ENCODE measurements at regions not wholly inside any gene's neighbourhood (a gene's known extent, or its start where the extent isn't known, plus 50 kb on each side); places are given as distances from the start of the nearest gene placed in this dataset.

DNA sequence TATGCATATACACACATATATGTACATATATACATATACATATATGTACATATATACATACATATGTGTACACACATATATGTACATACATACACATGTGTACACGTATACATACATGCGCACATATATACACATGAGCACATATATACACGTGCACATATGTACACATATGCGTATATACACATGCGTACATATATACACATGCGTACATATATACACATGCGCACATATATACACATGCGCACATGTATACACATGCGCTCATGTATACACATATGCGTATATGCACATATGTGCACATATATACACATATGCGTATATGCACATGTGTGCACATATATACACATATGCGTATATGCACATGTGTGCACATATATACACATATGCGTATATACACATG, 353.0 kb downstream of the EDEM1 start:
- TF ChIP-seq ISL1 (CRISPR knock-in tag; IDR thresholded peaks at IDR 0.05) (no peak), OSR1 (CRISPR knock-in tag; IDR thresholded peaks at IDR 0.05) (no peak), TOX (CRISPR knock-in tag; IDR thresholded peaks at IDR 0.05; ENCODE audit: borderline replicate concordance) (no peak), ZFP3 (CRISPR knock-in tag; IDR thresholded peaks at IDR 0.05) (no peak), ZC3H10 (CRISPR knock-in tag; IDR thresholded peaks at IDR 0.05) (no peak), ZNF565 (CRISPR knock-in tag; conservative IDR thresholded peaks at IDR 0.05; ENCODE audit: low read depth) (no peak)
- TF ChIP-seq, protein P1, sequence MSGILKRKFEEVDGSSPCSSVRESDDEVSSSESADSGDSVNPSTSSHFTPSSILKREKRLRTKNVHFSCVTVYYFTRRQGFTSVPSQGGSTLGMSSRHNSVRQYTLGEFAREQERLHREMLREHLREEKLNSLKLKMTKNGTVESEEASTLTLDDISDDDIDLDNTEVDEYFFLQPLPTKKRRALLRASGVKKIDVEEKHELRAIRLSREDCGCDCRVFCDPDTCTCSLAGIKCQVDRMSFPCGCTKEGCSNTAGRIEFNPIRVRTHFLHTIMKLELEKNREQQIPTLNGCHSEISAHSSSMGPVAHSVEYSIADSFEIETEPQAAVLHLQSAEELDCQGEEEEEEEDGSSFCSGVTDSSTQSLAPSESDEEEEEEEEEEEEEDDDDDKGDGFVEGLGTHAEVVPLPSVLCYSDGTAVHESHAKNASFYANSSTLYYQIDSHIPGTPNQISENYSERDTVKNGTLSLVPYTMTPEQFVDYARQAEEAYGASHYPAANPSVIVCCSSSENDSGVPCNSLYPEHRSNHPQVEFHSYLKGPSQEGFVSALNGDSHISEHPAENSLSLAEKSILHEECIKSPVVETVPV (CRISPR knock-in tag; IDR thresholded peaks at IDR 0.05): no peak
- no peak for ATAC-seq

DNA sequence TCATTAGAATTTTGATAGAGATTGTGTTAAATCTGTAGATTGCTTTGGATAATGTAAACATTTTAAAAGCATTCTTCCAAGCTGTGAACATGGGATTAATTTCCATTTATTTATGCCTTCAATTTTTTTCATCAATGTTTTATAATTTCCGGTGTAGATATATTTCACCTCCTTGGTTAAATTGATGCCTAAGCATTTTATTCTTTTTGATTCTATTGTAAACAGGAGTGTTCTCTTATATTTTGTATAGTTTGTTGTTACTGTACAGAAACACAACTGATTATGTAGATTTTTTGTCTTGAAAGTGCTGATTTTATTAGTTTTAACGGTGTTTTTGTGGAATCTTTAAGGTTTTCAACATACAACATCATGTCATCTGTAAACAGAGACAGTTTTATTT, 355.0 kb downstream of the EDEM1 start:
- ATAC-seq: no peak
- TF ChIP-seq SNAI2 (CRISPR knock-in tag; IDR thresholded peaks at IDR 0.05): no peak

DNA sequence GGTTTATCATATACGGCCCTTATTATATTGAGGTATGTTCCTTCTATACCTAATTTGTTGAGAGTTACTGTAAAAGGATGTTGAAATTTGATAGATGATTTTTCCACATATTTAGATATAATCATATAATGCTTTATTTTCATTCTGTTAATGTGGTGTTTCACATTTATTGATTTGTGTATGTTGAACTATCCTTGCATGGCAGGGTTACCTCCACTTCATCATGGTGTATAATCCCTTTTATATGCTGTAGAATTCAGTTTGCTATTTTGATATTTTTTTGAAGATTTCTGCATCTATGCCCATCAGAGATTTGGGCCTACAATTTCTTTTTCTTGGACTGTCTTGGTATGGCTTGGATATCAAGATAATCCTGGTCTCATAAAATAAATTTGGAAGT, 355.5 kb downstream of the EDEM1 start:
- TF ChIP-seq PPARA (CRISPR knock-in tag; IDR thresholded peaks at IDR 0.05; ENCODE audit: borderline replicate concordance): no peak
- TF ChIP-seq ZFP30 (CRISPR knock-in tag; IDR thresholded peaks at IDR 0.05): no peak
- no peak for TF ChIP-seq ESRRG (CRISPR knock-in tag; IDR thresholded peaks at IDR 0.05)
- TF ChIP-seq ZFP3 (CRISPR knock-in tag; IDR thresholded peaks at IDR 0.05): no peak
- TF ChIP-seq ZNF8 (CRISPR knock-in tag; IDR thresholded peaks at IDR 0.05): no peak
- no peak for TF ChIP-seq GLIS3 (CRISPR knock-in tag; IDR thresholded peaks at IDR 0.05)
- TF ChIP-seq RARB (CRISPR knock-in tag; IDR thresholded peaks at IDR 0.05): no peak
- no peak for TF ChIP-seq OSR1 (CRISPR knock-in tag; IDR thresholded peaks at IDR 0.05)
- ATAC-seq: no peak

DNA sequence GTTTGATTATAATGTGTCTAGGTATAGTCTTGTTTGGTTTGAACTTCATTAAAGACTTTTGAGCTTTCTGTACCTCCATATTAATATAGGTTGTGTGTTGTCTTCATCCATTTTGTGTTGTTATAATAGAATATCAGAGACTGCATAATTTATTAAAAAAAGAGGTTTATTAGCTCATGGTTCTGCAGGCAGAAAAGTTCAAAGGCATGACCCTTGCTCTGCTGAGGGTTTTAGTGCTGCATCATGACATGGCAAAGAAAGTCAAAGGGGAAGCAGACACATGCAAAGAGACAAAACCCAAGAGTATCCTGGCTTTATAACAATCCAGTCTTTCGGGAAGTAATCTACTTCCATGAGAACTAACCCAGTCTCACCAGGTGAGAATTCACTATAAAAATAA, 358.2 kb downstream of the EDEM1 start:
- ATAC-seq: no peak
- TF ChIP-seq RARB (CRISPR knock-in tag; IDR thresholded peaks at IDR 0.05) (no peak), BACH2 (CRISPR knock-in tag; IDR thresholded peaks at IDR 0.05; ENCODE audit: borderline replicate concordance) (no peak), ZNF565 (CRISPR knock-in tag; conservative IDR thresholded peaks at IDR 0.05; ENCODE audit: low read depth) (no peak), ESRRG (CRISPR knock-in tag; IDR thresholded peaks at IDR 0.05) (no peak), ARNTL (CRISPR knock-in tag; IDR thresholded peaks at IDR 0.05; ENCODE audit: borderline replicate concordance, low read depth) (no peak), TCF4 (CRISPR knock-in tag; IDR thresholded peaks at IDR 0.05; ENCODE audit: borderline replicate concordance) (no peak), ZC3H10 (CRISPR knock-in tag; IDR thresholded peaks at IDR 0.05) (no peak)
- TF ChIP-seq, protein P2, sequence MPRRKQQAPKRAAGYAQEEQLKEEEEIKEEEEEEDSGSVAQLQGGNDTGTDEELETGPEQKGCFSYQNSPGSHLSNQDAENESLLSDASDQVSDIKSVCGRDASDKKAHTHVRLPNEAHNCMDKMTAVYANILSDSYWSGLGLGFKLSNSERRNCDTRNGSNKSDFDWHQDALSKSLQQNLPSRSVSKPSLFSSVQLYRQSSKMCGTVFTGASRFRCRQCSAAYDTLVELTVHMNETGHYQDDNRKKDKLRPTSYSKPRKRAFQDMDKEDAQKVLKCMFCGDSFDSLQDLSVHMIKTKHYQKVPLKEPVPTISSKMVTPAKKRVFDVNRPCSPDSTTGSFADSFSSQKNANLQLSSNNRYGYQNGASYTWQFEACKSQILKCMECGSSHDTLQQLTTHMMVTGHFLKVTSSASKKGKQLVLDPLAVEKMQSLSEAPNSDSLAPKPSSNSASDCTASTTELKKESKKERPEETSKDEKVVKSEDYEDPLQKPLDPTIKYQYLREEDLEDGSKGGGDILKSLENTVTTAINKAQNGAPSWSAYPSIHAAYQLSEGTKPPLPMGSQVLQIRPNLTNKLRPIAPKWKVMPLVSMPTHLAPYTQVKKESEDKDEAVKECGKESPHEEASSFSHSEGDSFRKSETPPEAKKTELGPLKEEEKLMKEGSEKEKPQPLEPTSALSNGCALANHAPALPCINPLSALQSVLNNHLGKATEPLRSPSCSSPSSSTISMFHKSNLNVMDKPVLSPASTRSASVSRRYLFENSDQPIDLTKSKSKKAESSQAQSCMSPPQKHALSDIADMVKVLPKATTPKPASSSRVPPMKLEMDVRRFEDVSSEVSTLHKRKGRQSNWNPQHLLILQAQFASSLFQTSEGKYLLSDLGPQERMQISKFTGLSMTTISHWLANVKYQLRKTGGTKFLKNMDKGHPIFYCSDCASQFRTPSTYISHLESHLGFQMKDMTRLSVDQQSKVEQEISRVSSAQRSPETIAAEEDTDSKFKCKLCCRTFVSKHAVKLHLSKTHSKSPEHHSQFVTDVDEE (CRISPR knock-in tag; IDR thresholded peaks at IDR 0.05): no peak
- TF ChIP-seq, protein P1 (CRISPR knock-in tag; IDR thresholded peaks at IDR 0.05): no peak

DNA sequence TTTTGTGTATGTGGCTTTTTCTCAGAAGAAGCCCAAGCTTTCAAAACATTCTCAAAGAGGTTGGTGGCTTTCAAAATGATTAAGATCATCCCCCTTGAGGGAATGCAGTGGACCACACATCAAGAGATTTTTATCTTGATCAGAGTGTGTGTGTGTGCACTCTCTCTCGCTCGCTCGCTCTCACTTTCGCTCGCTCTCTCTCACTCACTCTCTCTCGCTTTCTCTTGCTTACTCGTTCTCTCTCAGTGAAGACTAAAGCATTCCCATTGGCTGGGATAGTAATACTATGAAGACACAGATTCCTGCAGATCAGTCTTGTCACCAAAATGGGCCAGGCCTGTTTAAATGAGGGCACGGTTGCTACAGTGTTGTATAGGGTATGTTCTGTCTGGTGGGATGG, 365.7 kb downstream of the EDEM1 start:
- ATAC-seq: no peak
- TF ChIP-seq, protein P3, sequence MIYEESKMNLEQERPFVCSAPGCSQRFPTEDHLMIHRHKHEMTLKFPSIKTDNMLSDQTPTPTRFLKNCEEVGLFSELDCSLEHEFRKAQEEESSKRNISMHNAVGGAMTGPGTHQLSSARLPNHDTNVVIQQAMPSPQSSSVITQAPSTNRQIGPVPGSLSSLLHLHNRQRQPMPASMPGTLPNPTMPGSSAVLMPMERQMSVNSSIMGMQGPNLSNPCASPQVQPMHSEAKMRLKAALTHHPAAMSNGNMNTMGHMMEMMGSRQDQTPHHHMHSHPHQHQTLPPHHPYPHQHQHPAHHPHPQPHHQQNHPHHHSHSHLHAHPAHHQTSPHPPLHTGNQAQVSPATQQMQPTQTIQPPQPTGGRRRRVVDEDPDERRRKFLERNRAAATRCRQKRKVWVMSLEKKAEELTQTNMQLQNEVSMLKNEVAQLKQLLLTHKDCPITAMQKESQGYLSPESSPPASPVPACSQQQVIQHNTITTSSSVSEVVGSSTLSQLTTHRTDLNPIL (CRISPR knock-in tag; IDR thresholded peaks at IDR 0.05; ENCODE audit: low read depth): no peak
- TF ChIP-seq, protein P1 (CRISPR knock-in tag; IDR thresholded peaks at IDR 0.05): no peak
- TF ChIP-seq SNAI2 (CRISPR knock-in tag; IDR thresholded peaks at IDR 0.05): no peak
- no peak for TF ChIP-seq GLIS3 (CRISPR knock-in tag; IDR thresholded peaks at IDR 0.05)
- no peak for TF ChIP-seq OSR1 (CRISPR knock-in tag; IDR thresholded peaks at IDR 0.05)
- no peak for TF ChIP-seq PPARA (CRISPR knock-in tag; IDR thresholded peaks at IDR 0.05; ENCODE audit: borderline replicate concordance)
- no peak for TF ChIP-seq ARNTL (CRISPR knock-in tag; IDR thresholded peaks at IDR 0.05; ENCODE audit: borderline replicate concordance, low read depth)
- TF ChIP-seq, protein P4, sequence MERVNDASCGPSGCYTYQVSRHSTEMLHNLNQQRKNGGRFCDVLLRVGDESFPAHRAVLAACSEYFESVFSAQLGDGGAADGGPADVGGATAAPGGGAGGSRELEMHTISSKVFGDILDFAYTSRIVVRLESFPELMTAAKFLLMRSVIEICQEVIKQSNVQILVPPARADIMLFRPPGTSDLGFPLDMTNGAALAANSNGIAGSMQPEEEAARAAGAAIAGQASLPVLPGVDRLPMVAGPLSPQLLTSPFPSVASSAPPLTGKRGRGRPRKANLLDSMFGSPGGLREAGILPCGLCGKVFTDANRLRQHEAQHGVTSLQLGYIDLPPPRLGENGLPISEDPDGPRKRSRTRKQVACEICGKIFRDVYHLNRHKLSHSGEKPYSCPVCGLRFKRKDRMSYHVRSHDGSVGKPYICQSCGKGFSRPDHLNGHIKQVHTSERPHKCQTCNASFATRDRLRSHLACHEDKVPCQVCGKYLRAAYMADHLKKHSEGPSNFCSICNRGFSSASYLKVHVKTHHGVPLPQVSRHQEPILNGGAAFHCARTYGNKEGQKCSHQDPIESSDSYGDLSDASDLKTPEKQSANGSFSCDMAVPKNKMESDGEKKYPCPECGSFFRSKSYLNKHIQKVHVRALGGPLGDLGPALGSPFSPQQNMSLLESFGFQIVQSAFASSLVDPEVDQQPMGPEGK (CRISPR knock-in tag; IDR thresholded peaks at IDR 0.05; ENCODE audit: borderline replicate concordance): no peak
- TF ChIP-seq ZFP30 (CRISPR knock-in tag; IDR thresholded peaks at IDR 0.05): no peak
- no peak for TF ChIP-seq TCF4 (CRISPR knock-in tag; IDR thresholded peaks at IDR 0.05; ENCODE audit: borderline replicate concordance)
- no peak for TF ChIP-seq ZC3H10 (CRISPR knock-in tag; IDR thresholded peaks at IDR 0.05)
- TF ChIP-seq ESRRG (CRISPR knock-in tag; IDR thresholded peaks at IDR 0.05): no peak
- TF ChIP-seq ZNF70 (CRISPR knock-in tag; IDR thresholded peaks at IDR 0.05): no peak
- TF ChIP-seq RARB (CRISPR knock-in tag; IDR thresholded peaks at IDR 0.05): no peak
